Upper lobe of left lung (tissue), 6 donors: ENCODE measurements at regions not wholly inside any gene's neighbourhood (a gene's known extent, or its start where the extent isn't known, plus 50 kb on each side); places are given as distances from the start of the nearest gene placed in this dataset.

Experiments
- ATAC-seq, 2 donors: fragments of 200-7000 bp; cut with Tn5 transposase; one replicate each; pipeline ENCODE4 v1.9.1; 2022; ENCODE audit warnings: mild to moderate bottlenecking in 2 of 2, moderate library complexity in 2 of 2; ENCODE audit not compliant: low FRiP score in 2 of 2
- DNase-seq, 2 donors: peaks; one replicate each; pipeline ENCODE4 v3.0.0-alpha.2; 2019 to 2020
- H3K27ac ChIP-seq, 4 donors: fragments of 200-600 bp; sonication (generic); one replicate each; pipeline ENCODE4 v1.5.1; 2016 to 2019
- H3K27me3 ChIP-seq, 4 donors: fragments of 200-600 bp; sonication (generic); one replicate each; pipeline ENCODE4 v1.5.1; 2017 to 2019
- H3K36me3 ChIP-seq, 4 donors: fragments of 200-600 bp; sonication (generic); one replicate each; pipeline ENCODE4 v1.5.1; 2016 to 2019
- H3K4me1 ChIP-seq, 4 donors: fragments of 200-600 bp; sonication (generic); one replicate each; pipeline ENCODE4 v1.5.1; 2018 to 2019
- H3K4me3 ChIP-seq, 4 donors: fragments of 200-600 bp; sonication (generic); one replicate each; pipeline ENCODE4 v1.5.1; 2017 to 2019; ENCODE audit warnings: mild to moderate bottlenecking in 2 of 4, moderate library complexity in 1 of 4
- H3K9me3 ChIP-seq, 4 donors: fragments of 200-600 bp; sonication (generic); one replicate each; pipeline ENCODE4 v1.5.1; 2018 to 2019
- CTCF ChIP-seq, 6 experiments: fragments of 450-650 bp in 4 of 6; fragments of 200-600 bp in 2 of 6; sonication (generic) in 2 of 6; IDR thresholded peaks; one replicate each; pipeline ENCODE4 v1.5.1; 2016 to 2019; ENCODE audit warnings: antibody characterized with exemption in 6 of 6
- EP300 ChIP-seq, 4 donors: sonication (generic); formaldehyde crosslinking; IDR thresholded peaks; one replicate each; pipeline ENCODE4 v1.5.1; 2017; ENCODE audit warnings: antibody characterized with exemption in 4 of 4, control low read depth in 2 of 4
- POLR2A ChIP-seq, 4 donors: fragments of 450-650 bp; IDR thresholded peaks; one replicate each; pipeline ENCODE4 v1.5.1; 2016 to 2017; ENCODE audit warnings: antibody characterized with exemption in 4 of 4, mild to moderate bottlenecking in 2 of 4
- POLR2AphosphoS5 ChIP-seq, 2 donors: sonication (generic); formaldehyde crosslinking; IDR thresholded peaks; one replicate each; pipeline ENCODE4 v1.5.1; 2017; ENCODE audit warnings: antibody characterized with exemption in 2 of 2
- WGBS, 2 donors: methylation state at CpG; one replicate each; pipeline ENCODE4 v1.1.5; 2017 to 2018; 5-methylcytosine and 5-hydroxymethylcytosine counted together
- donor health status: DM: no; HTN: no; CAD: no; lungs with moderate emphysema.
- donor health status: DM: no; HTN: yes; CAD: no; lungs with severe emphysema.

- peaks cover 0 to 4% (median 0%) of the 10 kb centered on the region in 4 donors for H3K9me3 ChIP-seq
- no peak overlapping the region for H3K4me3 ChIP-seq
- WGBS, 2 donors: 58 to 71% methylated on average over 1 of the region's 1 CpG
- DNase-seq (no peak), ATAC-seq (no peak)
- TF ChIP-seq POLR2A (IDR thresholded peaks at IDR 0.05) (no peak), CTCF (IDR thresholded peaks at IDR 0.05) (no peak)
- no peak overlapping the region for H3K27ac ChIP-seq
- no peaks in the 10 kb centered on the region for H3K36me3 ChIP-seq
- no peaks in the 10 kb centered on the region for H3K4me1 ChIP-seq
- H3K27me3 ChIP-seq: no peaks in the 10 kb centered on the region
These were observed 156.1 kb upstream of the NTRK2 start for GRCh38 chr9:84513473-84513872.

- Histone ChIP-seq H3K27me3 (no peaks in the 10 kb centered on the region), H3K36me3 (no peaks in the 10 kb centered on the region), H3K9me3 (peaks cover 0 to 4% (median 1%) of the 10 kb centered on the region in 4 donors), H3K4me3 (no peak overlapping the region), H3K27ac (no peak overlapping the region), H3K4me1 (no peaks in the 10 kb centered on the region)
- WGBS, 2 donors: 53 to 60% methylated on average over 2 of the region's 2 CpGs
- no peak for ATAC-seq
- TF ChIP-seq POLR2AphosphoS5 (IDR thresholded peaks at IDR 0.05) (no peak), POLR2A (IDR thresholded peaks at IDR 0.05) (no peak), CTCF (IDR thresholded peaks at IDR 0.05) (no peak), EP300 (IDR thresholded peaks at IDR 0.05) (no peak)
- no peak for DNase-seq
These were observed 155.6 kb upstream of the NTRK2 start for GRCh38 chr9:84513979-84514378.

- DNase-seq: no peak
- Histone ChIP-seq H3K4me3 (no peak overlapping the region), H3K27ac (no peak overlapping the region), H3K9me3 (peaks cover 0 to 4% (median 1%) of the 10 kb centered on the region in 4 donors), H3K27me3 (no peaks in the 10 kb centered on the region), H3K4me1 (no peaks in the 10 kb centered on the region), H3K36me3 (no peaks in the 10 kb centered on the region)
- WGBS, 2 donors: 51 to 52% methylated on average over 5 of the region's 5 CpGs
- ATAC-seq: no peak
- TF ChIP-seq POLR2AphosphoS5 (IDR thresholded peaks at IDR 0.05): no peak
- TF ChIP-seq POLR2A (IDR thresholded peaks at IDR 0.05): no peak
- TF ChIP-seq EP300 (IDR thresholded peaks at IDR 0.05): no peak
- TF ChIP-seq CTCF (IDR thresholded peaks at IDR 0.05): no peak
These were observed 155.1 kb upstream of the NTRK2 start for GRCh38 chr9:84514421-84514820.

- no peaks in the 10 kb centered on the region for H3K27me3 ChIP-seq
- no peak for TF ChIP-seq EP300 (IDR thresholded peaks at IDR 0.05)
- TF ChIP-seq POLR2AphosphoS5 (IDR thresholded peaks at IDR 0.05): no peak
- TF ChIP-seq CTCF (IDR thresholded peaks at IDR 0.05): no peak
- TF ChIP-seq POLR2A (IDR thresholded peaks at IDR 0.05): no peak
- peaks cover 0 to 4% (median 1%) of the 10 kb centered on the region in 4 donors for H3K9me3 ChIP-seq
- 67 to 72% methylated on average over 5 of the region's 5 CpGs for WGBS, 2 donors
- no peaks in the 10 kb centered on the region for H3K4me1 ChIP-seq
- ATAC-seq (no peak), DNase-seq (no peak)
- no peak overlapping the region for H3K4me3 ChIP-seq
- H3K36me3 ChIP-seq: no peaks in the 10 kb centered on the region
- no peak overlapping the region for H3K27ac ChIP-seq
These were observed 152.5 kb upstream of the NTRK2 start for GRCh38 chr9:84517026-84517425.

- WGBS, 2 donors: 85 to 87% methylated on average over 5 of the region's 5 CpGs
- Histone ChIP-seq H3K4me3 (no peak overlapping the region), H3K27me3 (no peaks in the 10 kb centered on the region), H3K36me3 (no peaks in the 10 kb centered on the region), H3K4me1 (no peaks in the 10 kb centered on the region), H3K27ac (no peak overlapping the region), H3K9me3 (peaks cover 0 to 4% (median 1%) of the 10 kb centered on the region in 4 donors)
- DNase-seq (no peak), ATAC-seq (no peak)
- TF ChIP-seq EP300 (IDR thresholded peaks at IDR 0.05) (no peak), POLR2AphosphoS5 (IDR thresholded peaks at IDR 0.05) (no peak), POLR2A (IDR thresholded peaks at IDR 0.05) (no peak), CTCF (IDR thresholded peaks at IDR 0.05) (no peak)
These were observed 150.1 kb upstream of the NTRK2 start for GRCh38 chr9:84519413-84519812.
